Ishikawa (cell line): ENCODE measurements at regions not wholly inside any gene's neighbourhood (a gene's known extent, or its start where the extent isn't known, plus 50 kb on each side); places are given as distances from the start of the nearest gene placed in this dataset.

Experiments used
- CEBPB ChIP-seq: IDR thresholded peaks from 2 replicates; pipeline ENCODE4 v1.6.1; 2012
- EP300 ChIP-seq: IDR thresholded peaks from 2 replicates; pipeline ENCODE4 v1.6.1; 2012; ENCODE audit warnings: borderline replicate concordance
- FOXM1 ChIP-seq: IDR thresholded peaks from 2 replicates; pipeline ENCODE4 v1.6.1; 2012; ENCODE audit warnings: low read depth, borderline replicate concordance
- NFIC ChIP-seq: IDR thresholded peaks from 2 replicates; pipeline ENCODE4 v1.6.1; 2012
- RAD21 ChIP-seq: IDR thresholded peaks from 2 replicates; pipeline ENCODE4 v1.6.1; 2012; ENCODE audit warnings: low read depth
- YY1 ChIP-seq: IDR thresholded peaks from 2 replicates; pipeline ENCODE4 v1.6.1; 2012; ENCODE audit warnings: low read depth
- TF ChIP-seq, protein P1 (sequence below): IDR thresholded peaks from 2 replicates; pipeline ENCODE4 v1.6.1; 2012
- TF ChIP-seq, protein P2 (sequence below): IDR thresholded peaks from 2 replicates; pipeline ENCODE4 v1.6.1; 2012; ENCODE audit warnings: low read depth, mild to moderate bottlenecking

GRCh38 chr4:129350834-129351721, 255.1 kb downstream of the C4orf33 start:
- no peak for TF ChIP-seq RAD21
- TF ChIP-seq, protein P1, sequence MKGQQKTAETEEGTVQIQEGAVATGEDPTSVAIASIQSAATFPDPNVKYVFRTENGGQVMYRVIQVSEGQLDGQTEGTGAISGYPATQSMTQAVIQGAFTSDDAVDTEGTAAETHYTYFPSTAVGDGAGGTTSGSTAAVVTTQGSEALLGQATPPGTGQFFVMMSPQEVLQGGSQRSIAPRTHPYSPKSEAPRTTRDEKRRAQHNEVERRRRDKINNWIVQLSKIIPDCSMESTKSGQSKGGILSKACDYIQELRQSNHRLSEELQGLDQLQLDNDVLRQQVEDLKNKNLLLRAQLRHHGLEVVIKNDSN = no peak
- peak; percentile 54; the same call in 1 of the 2 replicates for TF ChIP-seq NFIC
- TF ChIP-seq CEBPB = no peak
- TF ChIP-seq, protein P2, sequence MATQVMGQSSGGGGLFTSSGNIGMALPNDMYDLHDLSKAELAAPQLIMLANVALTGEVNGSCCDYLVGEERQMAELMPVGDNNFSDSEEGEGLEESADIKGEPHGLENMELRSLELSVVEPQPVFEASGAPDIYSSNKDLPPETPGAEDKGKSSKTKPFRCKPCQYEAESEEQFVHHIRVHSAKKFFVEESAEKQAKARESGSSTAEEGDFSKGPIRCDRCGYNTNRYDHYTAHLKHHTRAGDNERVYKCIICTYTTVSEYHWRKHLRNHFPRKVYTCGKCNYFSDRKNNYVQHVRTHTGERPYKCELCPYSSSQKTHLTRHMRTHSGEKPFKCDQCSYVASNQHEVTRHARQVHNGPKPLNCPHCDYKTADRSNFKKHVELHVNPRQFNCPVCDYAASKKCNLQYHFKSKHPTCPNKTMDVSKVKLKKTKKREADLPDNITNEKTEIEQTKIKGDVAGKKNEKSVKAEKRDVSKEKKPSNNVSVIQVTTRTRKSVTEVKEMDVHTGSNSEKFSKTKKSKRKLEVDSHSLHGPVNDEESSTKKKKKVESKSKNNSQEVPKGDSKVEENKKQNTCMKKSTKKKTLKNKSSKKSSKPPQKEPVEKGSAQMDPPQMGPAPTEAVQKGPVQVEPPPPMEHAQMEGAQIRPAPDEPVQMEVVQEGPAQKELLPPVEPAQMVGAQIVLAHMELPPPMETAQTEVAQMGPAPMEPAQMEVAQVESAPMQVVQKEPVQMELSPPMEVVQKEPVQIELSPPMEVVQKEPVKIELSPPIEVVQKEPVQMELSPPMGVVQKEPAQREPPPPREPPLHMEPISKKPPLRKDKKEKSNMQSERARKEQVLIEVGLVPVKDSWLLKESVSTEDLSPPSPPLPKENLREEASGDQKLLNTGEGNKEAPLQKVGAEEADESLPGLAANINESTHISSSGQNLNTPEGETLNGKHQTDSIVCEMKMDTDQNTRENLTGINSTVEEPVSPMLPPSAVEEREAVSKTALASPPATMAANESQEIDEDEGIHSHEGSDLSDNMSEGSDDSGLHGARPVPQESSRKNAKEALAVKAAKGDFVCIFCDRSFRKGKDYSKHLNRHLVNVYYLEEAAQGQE = no peak
- TF ChIP-seq FOXM1 = no peak
- no peak for TF ChIP-seq YY1
- TF ChIP-seq EP300 = no peak
